HG02981 (cell line): ENCODE measurements at regions not wholly inside any gene's neighbourhood (a gene's known extent, or its start where the extent isn't known, plus 50 kb on each side); places are given as distances from the start of the nearest gene placed in this dataset.

Experiments
- ATAC-seq: cut with Tn5 transposase; IDR thresholded peaks from one replicate; pipeline ENCODE4 v1.9.1; 2021; ENCODE audit warnings: mild to moderate bottlenecking, moderate library complexity; ENCODE audit not compliant: unreplicated experiment

DNA sequence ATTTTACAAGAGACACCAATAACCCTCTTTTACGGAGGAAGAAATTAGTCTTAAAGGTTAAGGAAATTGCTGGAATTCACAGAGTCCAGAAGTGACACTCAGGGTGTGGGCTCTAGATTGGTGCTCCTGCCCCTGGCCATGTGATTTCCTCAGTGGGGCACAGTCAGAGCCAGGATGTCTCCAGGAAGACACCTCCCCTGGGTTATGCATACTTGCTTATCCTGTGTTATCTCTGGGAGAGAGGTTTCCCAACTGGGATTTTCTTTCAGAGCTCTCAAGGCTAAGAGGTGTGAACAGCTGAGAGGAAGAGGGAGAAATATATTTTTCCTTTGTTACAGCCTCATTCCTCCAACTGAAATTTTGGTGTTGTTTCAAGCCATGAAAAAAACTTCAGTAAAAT lies 125.6 kb upstream of the CELF4 start:
- no peak for ATAC-seq

DNA sequence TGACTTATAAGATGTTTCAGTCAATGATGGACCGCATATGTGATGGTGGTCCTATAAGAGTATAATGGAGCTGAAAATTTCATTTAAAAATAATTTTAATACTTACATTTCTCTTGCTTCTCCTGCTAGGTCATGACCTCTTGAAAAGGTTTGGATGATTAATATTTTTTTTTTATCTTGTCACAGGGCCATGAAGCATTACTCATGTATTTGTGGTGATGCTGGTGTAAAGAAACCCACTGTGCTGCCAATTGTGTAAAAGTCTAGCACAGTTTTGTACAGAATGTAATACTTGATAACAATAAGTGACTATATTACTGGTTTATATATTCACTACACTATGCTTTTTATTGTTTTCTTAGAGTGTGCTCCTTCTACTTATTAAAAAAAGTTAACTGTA lies 124.2 kb upstream of the CELF4 start:
- ATAC-seq, result no peak

DNA sequence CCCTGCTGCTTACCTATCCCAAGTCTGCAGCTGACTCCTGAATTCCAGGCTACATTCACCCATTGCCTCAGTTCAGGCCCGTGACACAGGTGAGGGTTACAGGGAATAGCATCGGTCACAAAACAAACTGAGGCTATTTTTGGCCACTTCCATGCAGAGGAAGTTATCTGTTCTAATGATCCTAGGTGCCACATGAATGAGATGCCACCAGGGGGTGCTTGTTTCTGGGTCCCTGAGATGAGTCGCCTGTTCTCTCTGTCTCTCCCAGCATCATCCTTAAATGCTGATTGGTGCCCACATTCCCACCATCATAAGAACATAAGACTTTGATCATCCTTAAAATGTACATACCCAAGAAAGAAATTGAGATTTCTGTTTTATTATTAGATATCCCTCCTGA lies 119.0 kb upstream of the CELF4 start:
- ATAC-seq, result no peak

DNA sequence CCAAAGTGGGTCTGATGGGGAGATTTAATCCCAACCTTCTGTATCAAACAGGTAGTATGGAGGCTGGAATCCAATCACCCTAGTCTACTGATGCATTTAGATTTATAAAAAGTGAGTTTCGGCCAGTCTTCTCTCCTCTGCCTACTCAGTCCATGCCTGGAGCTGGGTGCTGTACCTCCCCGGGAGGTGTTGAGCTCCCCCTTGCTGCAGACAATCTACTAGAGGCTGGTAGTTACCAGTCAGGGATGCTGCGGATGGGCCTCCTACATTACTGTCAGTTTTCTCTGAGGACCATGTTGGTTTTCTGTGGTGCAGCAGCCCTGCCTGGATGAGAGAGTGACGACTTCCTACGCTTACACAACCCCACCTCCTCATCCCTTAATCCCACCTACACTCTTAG lies 118.6 kb upstream of the CELF4 start:
- ATAC-seq, result no peak

DNA sequence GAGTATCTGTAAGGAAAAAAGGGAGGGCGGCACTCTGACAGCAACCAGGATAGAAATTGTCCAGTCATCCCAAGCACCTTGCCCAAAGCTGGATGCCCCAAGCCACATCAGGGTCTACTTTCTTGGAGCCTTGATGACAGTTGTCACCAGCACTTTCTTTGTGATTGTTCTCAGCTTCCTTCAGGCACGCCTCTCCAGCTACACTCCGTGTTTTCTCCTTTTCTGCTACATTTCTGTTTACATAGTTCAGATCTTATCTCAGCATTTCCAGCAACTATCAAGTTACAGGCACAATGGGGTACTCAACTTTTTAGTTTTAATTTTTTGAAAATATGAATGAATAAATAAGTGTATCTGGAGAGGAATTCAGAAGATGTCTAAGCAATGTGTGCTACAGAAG lies 115.3 kb upstream of the CELF4 start:
- no peak for ATAC-seq

DNA sequence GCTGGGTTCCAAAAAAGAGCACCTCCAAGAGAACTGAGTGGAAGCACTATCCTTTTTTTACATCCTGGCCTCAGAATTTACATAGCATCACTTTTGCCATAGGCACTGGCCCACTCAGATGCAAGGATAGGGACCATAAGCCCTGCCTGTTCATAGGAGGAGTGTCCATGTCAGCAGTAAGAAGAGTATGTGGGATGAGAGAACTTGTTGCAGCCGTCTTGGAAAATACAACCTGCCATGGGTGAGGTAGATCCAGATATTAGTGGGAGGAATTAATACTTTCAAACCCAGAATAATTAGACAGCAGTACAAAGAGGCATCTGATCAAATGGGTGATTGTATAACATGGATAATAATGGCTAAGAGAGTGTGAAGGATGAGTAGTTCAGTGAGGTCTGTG lies 110.7 kb upstream of the CELF4 start:
- no peak for ATAC-seq

DNA sequence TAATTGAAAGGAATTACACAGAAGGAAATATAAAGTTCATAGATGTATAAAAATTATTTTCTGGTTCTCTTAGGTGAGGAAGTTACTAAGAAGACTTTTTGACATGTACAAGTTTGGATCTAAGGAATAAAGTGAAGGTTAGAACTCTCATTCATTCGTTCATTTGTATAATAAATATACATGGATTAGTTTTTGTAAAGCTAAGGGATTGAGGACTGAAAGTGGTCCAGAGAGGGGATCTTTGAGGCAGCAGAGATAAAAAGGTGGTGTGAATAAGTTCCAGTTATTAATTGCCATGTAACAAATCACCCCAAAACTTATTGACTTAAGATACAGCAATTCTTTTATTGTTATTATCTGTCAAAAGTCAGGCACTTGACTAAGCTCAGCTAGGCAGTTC lies 110.1 kb upstream of the CELF4 start:
- no peak for ATAC-seq

DNA sequence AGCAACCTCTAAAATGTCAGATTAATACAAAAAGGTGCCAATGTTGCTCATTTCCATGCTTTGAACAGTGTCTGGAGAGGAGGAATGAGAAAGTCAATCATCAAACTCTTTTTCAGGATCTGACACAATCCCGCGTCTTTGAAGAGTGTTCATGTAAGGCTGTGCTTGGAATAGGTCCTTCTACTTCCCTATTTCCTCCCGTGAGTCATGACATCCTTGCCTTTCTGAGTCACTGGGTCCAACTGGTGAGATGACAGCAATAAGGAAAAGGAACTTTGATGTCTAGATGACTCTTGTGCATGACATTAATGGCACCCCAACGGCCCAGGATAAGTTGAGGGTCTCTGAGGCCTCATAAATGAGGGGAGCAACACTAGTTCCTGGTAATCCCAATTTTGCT lies 109.0 kb upstream of the CELF4 start:
- ATAC-seq, result no peak

DNA sequence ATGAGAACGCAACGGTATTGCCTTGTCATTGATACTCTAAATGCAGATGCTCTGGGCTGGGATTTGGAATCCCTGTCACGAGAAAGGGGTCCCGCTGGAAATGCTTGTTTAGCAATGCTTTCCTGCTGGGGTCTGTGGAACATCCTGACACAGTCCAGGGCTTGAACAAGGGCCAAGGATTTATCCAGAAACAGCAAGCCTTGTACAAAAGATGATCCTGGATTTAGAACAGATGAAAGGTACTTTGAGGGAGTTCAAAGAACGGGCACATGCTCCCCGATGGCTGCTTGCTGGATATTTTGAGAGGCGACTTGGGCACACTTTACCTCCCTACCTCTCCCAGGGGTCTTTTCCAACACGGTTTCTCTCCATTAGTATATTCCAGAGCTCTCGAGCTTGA lies 108.1 kb upstream of the CELF4 start:
- no peak for ATAC-seq

DNA sequence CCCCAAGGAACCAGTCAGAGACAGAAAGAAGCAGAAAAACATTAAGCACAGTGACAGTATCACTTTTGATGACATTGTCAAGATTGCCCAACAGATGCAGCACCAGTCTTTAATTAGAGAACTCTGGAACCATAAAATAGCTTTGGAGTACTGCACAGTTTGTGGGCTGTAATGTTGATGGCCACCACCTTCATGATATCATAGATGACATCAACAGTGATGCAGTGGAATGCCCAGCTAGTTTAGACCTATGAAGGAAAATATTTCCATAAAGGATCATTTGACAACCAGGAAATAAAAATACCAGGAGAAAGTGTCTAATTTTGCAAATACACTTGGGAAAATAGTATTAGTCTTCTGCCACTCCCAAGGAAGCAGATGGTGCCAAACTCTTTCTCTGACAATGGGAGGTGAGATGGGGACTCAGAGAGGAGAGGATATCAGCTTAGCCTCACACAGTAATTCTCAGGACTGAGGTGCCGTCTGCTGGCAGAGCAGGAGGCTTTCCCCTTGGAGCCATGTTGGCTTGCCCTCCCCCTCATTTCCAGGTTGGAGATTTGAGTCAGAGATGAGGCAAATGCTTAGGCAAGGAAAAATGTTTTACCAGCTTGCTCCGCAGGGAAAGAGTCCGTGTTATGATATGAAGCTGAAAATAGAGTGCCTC lies 107.5 kb upstream of the CELF4 start:
- no peak for ATAC-seq

DNA sequence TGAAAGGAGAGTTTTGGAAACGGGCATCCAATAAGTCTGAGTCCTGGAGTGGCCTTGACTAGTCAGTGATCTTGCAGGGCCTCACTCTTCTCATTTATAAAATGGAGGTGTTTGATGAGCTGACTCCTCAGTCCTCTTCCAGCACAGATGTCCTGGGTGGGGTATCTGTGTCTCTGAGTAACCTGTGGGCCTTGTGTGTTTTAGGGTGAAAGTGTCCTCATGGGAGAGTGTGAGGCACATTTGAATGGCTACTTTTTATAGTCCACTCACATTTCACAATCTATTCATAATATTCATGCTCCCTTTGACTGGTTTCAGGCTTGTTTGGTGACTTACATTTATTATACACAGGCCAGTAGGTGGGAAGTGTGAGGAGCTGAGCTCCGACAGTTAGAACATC lies 106.4 kb upstream of the CELF4 start:
- ATAC-seq, result no peak

DNA sequence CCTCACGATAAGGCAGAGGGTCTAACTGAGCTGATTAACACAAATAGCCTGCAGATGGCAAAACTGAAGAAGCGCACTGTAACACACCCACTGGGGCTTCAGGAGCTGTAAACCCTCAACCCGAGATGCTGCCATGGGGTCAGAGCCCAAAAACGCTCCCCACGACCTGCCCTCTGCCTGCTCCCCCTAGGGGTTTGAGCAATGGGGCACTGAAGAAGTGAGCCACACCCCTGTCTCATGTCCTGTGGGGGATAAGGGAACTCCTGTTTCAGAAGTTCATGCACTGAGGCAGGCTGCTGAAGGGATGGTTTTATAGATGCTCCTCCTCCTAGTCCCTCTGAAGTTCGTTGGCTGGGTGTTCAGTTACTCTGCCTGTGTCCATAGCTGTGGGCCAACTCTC lies 105.9 kb upstream of the CELF4 start:
- ATAC-seq, result no peak

DNA sequence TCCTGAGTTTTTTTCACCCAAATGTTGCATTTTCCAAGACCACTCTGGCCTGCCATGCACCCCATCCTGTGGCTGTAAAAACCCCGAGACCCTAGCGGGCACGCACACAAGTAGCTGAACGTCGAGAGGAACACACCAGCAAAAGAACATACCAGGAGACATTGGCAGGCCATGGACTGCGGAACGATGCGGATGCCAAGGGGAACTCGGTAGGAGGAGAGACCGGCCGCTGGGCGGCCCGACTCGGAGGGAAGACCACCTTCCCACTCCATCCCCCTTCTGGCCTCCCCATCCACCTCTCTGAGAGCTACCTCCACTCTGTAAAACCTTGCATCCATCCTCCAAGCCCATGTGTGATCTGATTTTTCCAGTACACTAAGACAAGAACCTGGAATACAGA lies 105.5 kb upstream of the CELF4 start:
- ATAC-seq, result no peak

DNA sequence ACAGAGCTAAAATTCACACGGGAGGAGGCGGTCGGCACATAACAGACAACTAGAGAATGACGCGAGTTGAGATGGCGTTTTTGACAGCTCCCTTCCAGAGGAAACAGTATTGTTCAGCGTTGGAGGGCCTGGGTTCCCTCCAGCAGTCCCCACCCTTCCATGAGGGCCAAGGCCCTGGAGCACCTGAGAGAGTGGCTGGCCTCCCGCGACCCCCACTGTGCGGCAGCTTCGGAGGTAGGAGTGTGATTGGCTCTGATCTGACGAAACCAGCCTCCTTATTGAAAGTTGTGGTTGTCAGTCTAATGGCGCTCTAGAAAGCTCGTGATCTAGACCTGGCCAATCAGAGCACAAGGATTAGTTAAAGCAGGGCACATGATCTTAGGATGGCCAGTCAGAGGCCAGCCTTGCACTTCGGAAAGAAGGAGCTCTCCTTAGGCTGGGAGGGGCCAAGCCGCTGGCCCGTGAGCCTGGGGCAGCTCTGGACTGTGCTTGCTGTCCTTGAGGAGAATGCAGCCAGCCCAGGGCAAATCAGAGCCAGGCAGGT lies 104.5 kb upstream of the CELF4 start:
- ATAC-seq, result no peak

DNA sequence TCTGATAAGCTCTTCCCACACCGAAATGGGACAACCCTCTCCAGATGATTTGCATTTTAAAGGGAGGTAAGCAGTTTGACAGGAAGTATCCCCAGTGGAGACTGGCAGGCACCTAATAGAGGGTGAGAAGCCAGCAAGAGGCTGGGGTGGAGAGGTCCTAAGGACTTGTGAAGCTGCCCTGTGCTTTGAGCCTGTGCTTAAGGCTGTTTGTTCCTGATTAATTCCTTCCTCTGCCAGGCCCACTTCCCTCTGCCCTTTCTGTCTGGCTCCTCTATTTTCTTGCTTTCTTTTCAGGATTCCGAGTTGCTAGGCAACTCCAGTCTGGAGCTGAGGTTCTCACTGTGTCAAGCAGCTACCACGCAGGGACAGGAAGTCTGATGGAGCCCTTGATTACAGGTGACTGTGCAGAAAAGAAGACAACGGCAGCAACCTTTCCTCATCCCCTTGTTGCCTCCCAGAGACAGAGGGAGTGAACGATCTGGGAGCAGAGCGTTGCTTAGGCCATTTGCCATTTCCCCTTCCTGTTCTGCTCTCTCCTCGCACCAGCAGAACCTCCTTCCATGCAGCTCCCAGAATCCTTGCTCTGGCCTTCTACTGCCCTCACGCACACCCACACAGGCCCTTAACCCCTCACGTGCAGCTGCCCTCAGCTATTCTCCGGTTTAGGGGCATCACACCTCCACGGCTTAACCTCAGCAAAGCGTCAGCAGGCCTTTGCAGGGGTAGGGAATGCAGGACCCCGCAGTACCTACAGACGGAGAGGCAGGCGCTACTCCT lies 103.6 kb upstream of the CELF4 start:
- no peak for ATAC-seq

DNA sequence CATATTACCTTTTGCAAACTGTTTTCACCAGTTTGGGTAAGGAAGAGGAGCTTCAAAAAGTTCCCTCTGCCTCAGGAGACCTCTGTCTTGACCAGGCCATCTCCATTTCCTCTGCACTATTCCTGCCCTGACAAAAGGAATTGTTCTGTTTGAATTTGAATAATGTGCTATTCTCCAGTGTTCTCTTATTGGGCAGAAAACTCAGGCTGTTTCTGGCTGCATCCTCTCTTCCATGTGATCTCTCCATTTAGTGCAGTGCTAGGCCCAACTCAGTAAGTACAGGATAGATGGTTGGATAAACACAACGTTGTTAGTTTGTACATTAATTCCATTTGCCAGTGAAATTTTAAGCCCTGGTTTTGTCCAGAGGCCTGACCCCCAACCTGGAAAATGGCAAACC lies 102.2 kb upstream of the CELF4 start:
- ATAC-seq, result no peak

DNA sequence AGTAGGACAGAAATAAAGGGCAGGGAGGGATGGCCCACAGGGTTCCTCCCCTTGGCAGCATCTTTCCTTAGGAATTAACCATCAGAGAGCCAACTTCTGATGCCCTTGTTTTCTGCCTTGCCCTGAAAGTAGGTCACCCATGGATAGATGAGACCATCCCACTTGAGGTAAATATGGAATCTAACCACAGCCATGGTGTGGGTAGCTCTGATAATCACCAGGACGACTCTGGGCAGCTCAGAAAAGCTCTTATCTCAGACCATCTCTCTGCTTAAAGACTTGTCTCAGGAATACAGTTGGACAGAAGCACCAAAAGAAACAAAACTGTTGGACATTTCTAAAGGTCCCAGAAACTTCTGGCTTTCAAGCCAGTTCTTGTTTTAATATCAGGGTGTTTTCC lies 101.4 kb upstream of the CELF4 start:
- ATAC-seq, result no peak

DNA sequence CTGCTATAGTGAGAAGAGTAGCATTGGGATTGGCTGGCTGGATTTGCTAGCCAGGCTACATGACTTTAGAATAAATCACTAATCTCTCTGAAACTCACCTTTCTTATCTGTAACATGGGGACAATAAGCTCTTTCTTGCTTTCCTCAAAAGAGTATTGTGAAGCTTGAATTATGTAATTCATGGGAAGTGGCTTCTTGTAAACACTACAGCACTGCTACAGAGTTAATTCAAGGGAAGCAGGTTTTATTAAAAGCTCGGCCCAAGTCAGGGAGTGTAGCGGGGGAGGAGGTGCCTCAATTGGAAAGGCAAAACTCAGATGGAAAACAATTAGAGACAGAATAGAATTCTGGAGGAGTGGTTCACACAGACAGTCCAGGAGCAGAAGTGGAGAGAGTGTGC lies 100.9 kb upstream of the CELF4 start:
- ATAC-seq, result no peak

DNA sequence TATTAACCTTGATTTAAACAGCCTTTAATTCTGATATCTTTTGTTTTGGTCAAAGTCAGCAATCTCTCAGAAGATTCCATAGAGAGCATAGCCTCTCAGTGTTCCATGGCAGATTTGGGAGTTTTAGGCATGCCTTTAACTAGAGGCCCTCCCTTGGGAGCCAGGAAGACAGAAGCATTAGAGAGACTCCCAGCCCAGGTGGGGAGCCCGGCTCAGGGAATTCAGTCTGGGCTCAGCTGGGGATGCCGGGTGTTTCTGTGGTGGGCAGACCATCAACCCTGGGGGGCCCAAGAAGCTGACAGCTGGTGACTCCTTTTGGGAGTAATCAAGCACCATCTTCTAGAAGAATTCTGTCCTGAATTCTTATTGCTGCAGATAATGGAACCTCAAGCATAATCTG lies 99.7 kb upstream of the CELF4 start:
- no peak for ATAC-seq

DNA sequence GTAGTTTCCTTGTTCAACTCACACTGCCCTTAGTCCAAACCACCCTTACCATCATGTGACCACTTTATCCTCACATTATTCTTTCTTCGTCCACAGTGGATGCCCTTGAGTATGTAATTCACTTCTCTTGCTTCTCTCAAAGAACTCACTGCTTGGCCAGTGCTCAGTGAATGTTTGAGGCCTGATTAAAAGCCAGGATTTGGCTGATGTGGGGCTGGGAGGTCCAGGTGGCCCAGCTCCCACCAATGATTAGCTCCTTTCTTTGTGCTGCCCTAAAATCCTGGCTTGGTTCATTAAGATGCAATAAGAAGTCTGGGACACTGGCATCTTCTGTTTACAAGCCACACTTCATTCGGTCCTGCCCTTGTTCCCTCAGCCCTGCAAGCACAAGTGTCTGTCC lies 97.8 kb upstream of the CELF4 start:
- ATAC-seq, result no peak

DNA sequence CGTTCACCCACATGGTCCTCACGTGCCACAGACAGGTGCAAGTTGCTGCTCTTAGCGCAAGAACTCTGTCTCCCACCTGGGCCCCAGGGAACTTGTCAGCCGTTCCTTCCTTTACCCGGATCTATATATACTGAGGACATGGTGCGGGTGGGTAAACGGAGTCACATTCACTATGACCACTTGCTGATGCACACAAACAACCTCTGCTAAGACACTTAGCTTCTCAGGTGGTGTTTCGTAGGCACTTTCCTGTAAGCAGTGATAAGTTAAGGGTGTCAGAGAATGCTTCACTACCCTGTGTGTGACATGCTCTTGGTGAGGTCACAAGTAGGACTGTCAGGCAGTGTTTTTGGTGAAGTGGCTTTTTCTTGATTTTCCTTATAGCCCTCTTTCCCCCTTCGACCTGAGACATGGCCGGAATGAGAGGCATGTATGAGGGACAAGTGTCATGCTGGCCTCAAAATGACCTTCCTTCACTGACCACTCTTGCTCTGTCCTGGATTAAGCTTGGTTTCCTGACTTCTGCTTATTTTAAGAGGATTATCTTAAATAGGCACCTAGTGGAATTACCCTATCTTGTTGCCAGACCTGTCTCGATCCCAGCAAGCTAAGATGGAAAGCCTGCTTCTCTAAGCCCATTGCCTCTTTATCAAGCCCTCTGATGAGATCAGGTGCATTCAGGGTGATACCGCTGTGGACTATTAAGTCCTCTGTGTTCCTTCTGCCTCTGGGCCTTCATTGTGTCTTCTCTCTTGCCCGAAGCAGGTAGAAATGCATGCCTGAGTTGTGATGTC lies 97.1 kb upstream of the CELF4 start:
- ATAC-seq, result no peak

DNA sequence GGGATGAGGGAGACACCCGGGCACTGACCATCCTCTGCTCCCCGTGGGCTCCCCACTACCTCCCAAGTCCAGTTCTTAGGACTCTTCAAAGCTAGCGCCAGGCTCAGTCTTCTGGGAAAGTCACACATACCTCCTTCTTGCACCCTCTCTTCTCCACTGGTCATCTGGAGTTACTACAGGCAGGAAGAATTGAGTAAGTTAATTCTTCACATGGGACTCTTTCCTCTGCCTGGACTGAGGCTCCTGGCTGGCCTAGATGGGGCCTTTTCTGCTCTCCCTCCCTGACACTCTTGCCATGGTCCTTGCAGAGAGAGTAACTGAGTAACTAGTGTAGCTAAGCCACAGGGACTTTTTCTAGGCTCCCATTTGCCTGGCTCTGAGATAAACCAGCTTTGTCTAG lies 96.5 kb upstream of the CELF4 start:
- no peak for ATAC-seq
